Activated CD4-positive, alpha-beta memory T cell treated with anti-CD3 and anti-CD28 coated beads for 36 hours (primary cell): ENCODE measurements at regions not wholly inside any gene's neighbourhood (a gene's known extent, or its start where the extent isn't known, plus 50 kb on each side); places are given as distances from the start of the nearest gene placed in this dataset.

Source experiments
- CTCF ChIA-PET: fragments of 350-600 bp; sonication (Branson Sonifier 250); formaldehyde crosslinking; loops from one replicate; lab custom pipeline; 2021; ENCODE audit warnings: antibody characterized with exemption, inconsistent platforms; lab: Charles Lee
- POLR2A ChIA-PET: fragments of 350-600 bp; sonication (Branson Sonifier 250); formaldehyde crosslinking; loops from one replicate; lab custom pipeline; 2021; ENCODE audit warnings: antibody characterized with exemption; lab: Charles Lee
- DNase-seq: peaks from one replicate; pipeline ENCODE4 v3.0.0-alpha.2; 2020
- H3K27ac Mint-ChIP-seq: one replicate; pipeline ENCODE4 v1.8.0; 2021; ENCODE audit warnings: mixed read lengths
- H3K27me3 Mint-ChIP-seq: one replicate; pipeline ENCODE4 v1.8.0; 2021; ENCODE audit warnings: mixed read lengths
- H3K36me3 Mint-ChIP-seq: one replicate; pipeline ENCODE4 v1.8.0; 2021; ENCODE audit warnings: mixed read lengths
- H3K4me1 Mint-ChIP-seq: one replicate; pipeline ENCODE4 v1.8.0; 2021; ENCODE audit warnings: low read depth, mixed read lengths
- H3K4me3 Mint-ChIP-seq: one replicate; pipeline ENCODE4 v1.8.0; 2021; ENCODE audit warnings: mild to moderate bottlenecking, mixed read lengths
- H3K9me3 Mint-ChIP-seq: one replicate; pipeline ENCODE4 v1.8.0; 2021; ENCODE audit warnings: mixed read lengths
- intact Hi-C: fragments of 100-400 bp; cut with micrococcal nuclease; formaldehyde crosslinking; loops from one replicate; pipeline ENCODE4 v1.15.1; 2023

GRCh38 chr9:84460695-84461094 is 120.1 kb upstream of the SLC28A3 start:
- intact Hi-C loops, result no loop called here
- H3K27me3 Mint-ChIP-seq, result peaks cover 5% of the 10 kb centered on the region
- peaks cover 1% of the 10 kb centered on the region for H3K36me3 Mint-ChIP-seq
- no peak for DNase-seq
- ChIA-PET CTCF (no interaction called here), POLR2A (no interaction called here)
- peaks cover 14% of the 10 kb centered on the region for H3K9me3 Mint-ChIP-seq
- H3K4me3 Mint-ChIP-seq, result no peak overlapping the region
- no peaks in the 10 kb centered on the region for H3K4me1 Mint-ChIP-seq
- no peak overlapping the region for H3K27ac Mint-ChIP-seq

- Mint-ChIP-seq H3K4me1 (no peaks in the 10 kb centered on the region), H3K36me3 (no peaks in the 10 kb centered on the region), H3K9me3 (peaks cover 6% of the 10 kb centered on the region), H3K27ac (no peak overlapping the region), H3K4me3 (no peak overlapping the region), H3K27me3 (peaks cover 5% of the 10 kb centered on the region)
- POLR2A ChIA-PET, result no interaction called here
- intact Hi-C loops, result no loop called here
- DNase-seq, result no peak
- CTCF ChIA-PET, result no interaction called here
Measured at GRCh38 chr9:84463272-84463671, 122.7 kb upstream of the SLC28A3 start.

- H3K4me3 Mint-ChIP-seq, result no peak overlapping the region
- DNase-seq, result no peak
- POLR2A ChIA-PET, result no interaction called here
- no peaks in the 10 kb centered on the region for H3K4me1 Mint-ChIP-seq
- CTCF ChIA-PET, result no interaction called here
- intact Hi-C loops, result no loop called here
- H3K27ac Mint-ChIP-seq, result no peak overlapping the region
- H3K36me3 Mint-ChIP-seq, result no peaks in the 10 kb centered on the region
- no peaks in the 10 kb centered on the region for H3K9me3 Mint-ChIP-seq
- peaks cover 1% of the 10 kb centered on the region for H3K27me3 Mint-ChIP-seq
Measured at GRCh38 chr9:84466580-84467285, 126.2 kb upstream of the SLC28A3 start.

- Mint-ChIP-seq H3K36me3 (no peaks in the 10 kb centered on the region), H3K27me3 (no peaks in the 10 kb centered on the region), H3K4me3 (no peak overlapping the region), H3K9me3 (peaks cover 1% of the 10 kb centered on the region), H3K27ac (no peak overlapping the region), H3K4me1 (no peaks in the 10 kb centered on the region)
- intact Hi-C loops, result no loop called here
- ChIA-PET POLR2A (no interaction called here), CTCF (no interaction called here)
- no peak for DNase-seq
Measured at GRCh38 chr9:84471816-84472215, 131.3 kb upstream of the SLC28A3 start.

GRCh38 chr9:84478996-84479395 is 138.4 kb upstream of the SLC28A3 start:
- ChIA-PET CTCF (no interaction called here), POLR2A (no interaction called here)
- no peaks in the 10 kb centered on the region for H3K4me1 Mint-ChIP-seq
- no peak for DNase-seq
- H3K4me3 Mint-ChIP-seq, result no peak overlapping the region
- H3K27ac Mint-ChIP-seq, result no peak overlapping the region
- H3K9me3 Mint-ChIP-seq, result peaks cover 3% of the 10 kb centered on the region
- H3K27me3 Mint-ChIP-seq, result no peaks in the 10 kb centered on the region
- intact Hi-C loops, result no loop called here
- no peaks in the 10 kb centered on the region for H3K36me3 Mint-ChIP-seq

GRCh38 chr9:84480071-84480470 is 139.5 kb upstream of the SLC28A3 start:
- H3K36me3 Mint-ChIP-seq, result no peaks in the 10 kb centered on the region
- CTCF ChIA-PET, result no interaction called here
- no peaks in the 10 kb centered on the region for H3K27me3 Mint-ChIP-seq
- H3K27ac Mint-ChIP-seq, result no peak overlapping the region
- no peaks in the 10 kb centered on the region for H3K4me1 Mint-ChIP-seq
- H3K4me3 Mint-ChIP-seq, result no peak overlapping the region
- POLR2A ChIA-PET, result no interaction called here
- intact Hi-C loops, result no loop called here
- H3K9me3 Mint-ChIP-seq, result peaks cover 3% of the 10 kb centered on the region
- DNase-seq, result no peak

- H3K27ac Mint-ChIP-seq, result no peak overlapping the region
- no peaks in the 10 kb centered on the region for H3K36me3 Mint-ChIP-seq
- CTCF ChIA-PET, result no interaction called here
- POLR2A ChIA-PET, result no interaction called here
- H3K27me3 Mint-ChIP-seq, result peaks cover 4% of the 10 kb centered on the region
- DNase-seq, result no peak
- H3K9me3 Mint-ChIP-seq, result peaks cover 3% of the 10 kb centered on the region
- H3K4me1 Mint-ChIP-seq, result no peaks in the 10 kb centered on the region
- intact Hi-C loops, result no loop called here
- no peak overlapping the region for H3K4me3 Mint-ChIP-seq
Measured at GRCh38 chr9:84481231-84481630, 140.7 kb upstream of the SLC28A3 start.

GRCh38 chr9:84481636-84482218 is 141.2 kb upstream of the SLC28A3 start:
- intact Hi-C loops, result no loop called here
- no peaks in the 10 kb centered on the region for H3K4me1 Mint-ChIP-seq
- peaks cover 3% of the 10 kb centered on the region for H3K9me3 Mint-ChIP-seq
- peaks cover 4% of the 10 kb centered on the region for H3K27me3 Mint-ChIP-seq
- CTCF ChIA-PET, result no interaction called here
- no peak overlapping the region for H3K4me3 Mint-ChIP-seq
- no peaks in the 10 kb centered on the region for H3K36me3 Mint-ChIP-seq
- DNase-seq, result no peak
- POLR2A ChIA-PET, result no interaction called here
- no peak overlapping the region for H3K27ac Mint-ChIP-seq

GRCh38 chr9:84482607-84483006 is 142.0 kb upstream of the SLC28A3 start:
- CTCF ChIA-PET, result no interaction called here
- Mint-ChIP-seq H3K4me1 (no peaks in the 10 kb centered on the region), H3K27me3 (peaks cover 4% of the 10 kb centered on the region), H3K4me3 (no peak overlapping the region), H3K9me3 (no peaks in the 10 kb centered on the region), H3K27ac (no peak overlapping the region), H3K36me3 (no peaks in the 10 kb centered on the region)
- DNase-seq, result no peak
- POLR2A ChIA-PET, result no interaction called here
- intact Hi-C loops, result no loop called here

GRCh38 chr9:84484172-84484571 is 143.6 kb upstream of the SLC28A3 start:
- Mint-ChIP-seq H3K36me3 (no peaks in the 10 kb centered on the region), H3K27me3 (peaks cover 4% of the 10 kb centered on the region), H3K27ac (no peak overlapping the region), H3K4me3 (no peak overlapping the region), H3K4me1 (no peaks in the 10 kb centered on the region), H3K9me3 (no peaks in the 10 kb centered on the region)
- intact Hi-C loops, result no loop called here
- CTCF ChIA-PET, result no interaction called here
- no peak for DNase-seq
- POLR2A ChIA-PET, result no interaction called here

- DNase-seq, result no peak
- Mint-ChIP-seq H3K4me1 (no peaks in the 10 kb centered on the region), H3K36me3 (no peaks in the 10 kb centered on the region), H3K27me3 (peaks cover 5% of the 10 kb centered on the region), H3K4me3 (no peak overlapping the region), H3K9me3 (no peaks in the 10 kb centered on the region), H3K27ac (no peak overlapping the region)
- POLR2A ChIA-PET, result no interaction called here
- CTCF ChIA-PET, result interaction anchor here (1.2 kb wide), 1 partner anchor 88 kb away, joined by 4 read pairs; no protein-coding TSS in a partner anchor
- intact Hi-C loops, result no loop called here
Measured at GRCh38 chr9:84485539-84485938, 145.0 kb upstream of the SLC28A3 start.

GRCh38 chr9:84486663-84487062 is 146.1 kb upstream of the SLC28A3 start:
- no peak for DNase-seq
- intact Hi-C loops, result no loop called here
- H3K4me1 Mint-ChIP-seq, result no peaks in the 10 kb centered on the region
- H3K4me3 Mint-ChIP-seq, result no peak overlapping the region
- H3K27me3 Mint-ChIP-seq, result peaks cover 5% of the 10 kb centered on the region
- H3K36me3 Mint-ChIP-seq, result no peaks in the 10 kb centered on the region
- no peaks in the 10 kb centered on the region for H3K9me3 Mint-ChIP-seq
- ChIA-PET POLR2A (no interaction called here), CTCF (no interaction called here)
- H3K27ac Mint-ChIP-seq, result no peak overlapping the region
